ENCODE measurements at regions not wholly inside any gene's neighbourhood (a gene's known extent, or its start where the extent isn't known, plus 50 kb on each side); places are given as distances from the start of the nearest gene placed in this dataset.

DNA sequence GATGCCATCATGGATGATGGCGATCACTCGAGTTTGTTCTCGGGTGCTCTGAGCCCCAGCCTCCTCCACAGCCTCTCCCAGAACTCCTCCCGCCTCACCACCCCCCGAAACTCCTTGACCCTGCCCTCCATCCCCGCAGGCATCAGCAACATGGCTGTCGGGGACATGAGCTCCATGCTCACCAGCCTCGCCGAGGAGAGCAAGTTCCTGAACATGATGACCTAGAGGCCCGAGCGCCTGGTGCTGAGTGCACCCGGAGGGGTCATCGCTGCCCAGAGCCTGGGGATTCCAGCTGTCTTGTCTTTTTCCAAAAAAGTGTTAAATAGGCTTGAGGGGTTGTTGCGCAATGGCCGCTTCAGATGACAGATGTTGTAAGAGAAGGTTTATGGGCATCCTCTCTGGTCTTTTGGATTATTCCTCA is 254.8 kb downstream of the GLI2 start:
- WGBS (ENCODE audit: low lambda C conversion rate) = 49% methylated on average over 15 of the region's 15 CpGs
- no peaks in the 10 kb centered on the region for H3K4me1 ChIP-seq (ENCODE audit: insufficient read depth, low read length)
- H3K27me3 ChIP-seq (ENCODE audit: control insufficient read depth in 1 of 2, insufficient read depth in 2 of 2, low read length in 2 of 2) = peaks cover 9 to 52% of the 10 kb centered on the region in 2 experiments
- intact Hi-C loops (cut with micrococcal nuclease; ENCODE audit: unreplicated experiment) (no loop called here), in situ Hi-C loops (cut with HindIII; ENCODE audit: extremely low pct_ligation_motif_present, low pct_unique_long_range_greater_than_20kb) (no loop called here)
- FAIRE-seq (no peak), ATAC-seq (no peak), DNase-seq (ENCODE audit: low spot score) (no peak)
- no TSS peak for BruUV-seq (replicated peaks)
- ChIA-PET CTCF (ENCODE audit: low intra/inter-chr PET ratio, low total read pairs) (no interaction called here), POLR2A (no interaction called here)
- no peak overlapping the region for H2AFZ ChIP-seq (ENCODE audit: low read length)
- H3K36me3 ChIP-seq (replicated peaks in 1 of 2; ENCODE audit: control insufficient read depth in 1 of 2, insufficient read depth in 2 of 2, low read length in 2 of 2) = no peaks in the 10 kb centered on the region
- H4K20me1 ChIP-seq (ENCODE audit: insufficient read depth, low read length) = no peaks in the 10 kb centered on the region
- TF ChIP-seq CEBPG (CRISPR knock-in tag; IDR thresholded peaks at IDR 0.05) (peak; percentile 51; the same call in 1 of the 2 replicates), CEBPB (IDR thresholded peaks at IDR 0.05; ENCODE audit: borderline replicate concordance, low read depth, low read length) (peak; percentile 95), AGO2 (optimal IDR thresholded peaks at IDR 0.05; ENCODE audit: low read depth, low read length) (no peak)
- H3K79me2 ChIP-seq (ENCODE audit: insufficient read depth, low read length) = no peaks in the 10 kb centered on the region
- H3K9ac ChIP-seq (ENCODE audit: insufficient read depth, low read depth, low read length) = no peak overlapping the region
- H3K9me3 ChIP-seq (ENCODE audit: low read length) = no peaks in the 10 kb centered on the region
- H3K4me3 ChIP-seq (replicated peaks in 1 of 3; ENCODE audit: insufficient read depth in 1 of 3, low read depth in 2 of 3, low read length in 3 of 3) = no peak overlapping the region
- H3K27ac ChIP-seq (ENCODE audit: extremely low read length, insufficient read depth, low read length) = no peak overlapping the region
- no peak overlapping the region for H3K4me2 ChIP-seq (ENCODE audit: low read depth, low read length)

- H3K4me1 ChIP-seq (ENCODE audit: insufficient read depth, low read length) = no peaks in the 10 kb centered on the region
- no peak for DNase-seq (ENCODE audit: low spot score)
- POLR2A ChIA-PET = no interaction called here
- TF ChIP-seq NFE2L1 (CRISPR knock-in tag; IDR thresholded peaks at IDR 0.05; ENCODE audit: borderline replicate concordance) (no peak), MIER2 (CRISPR knock-in tag; IDR thresholded peaks at IDR 0.05) (no peak), ZNF441 (CRISPR knock-in tag; IDR thresholded peaks at IDR 0.05; ENCODE audit: borderline replicate concordance) (no peak), GFI1 (CRISPR knock-in tag; IDR thresholded peaks at IDR 0.05; ENCODE audit: borderline replicate concordance) (no peak), HES4 (CRISPR knock-in tag; IDR thresholded peaks at IDR 0.05; ENCODE audit: borderline replicate concordance) (no peak), FOXP4 (CRISPR knock-in tag; IDR thresholded peaks at IDR 0.05) (no peak), ATM (IDR thresholded peaks at IDR 0.05; ENCODE audit: borderline replicate concordance) (no peak), ZNF350 (CRISPR knock-in tag; IDR thresholded peaks at IDR 0.05; ENCODE audit: borderline replicate concordance, low read depth) (no peak), ARNT2 (CRISPR knock-in tag; IDR thresholded peaks at IDR 0.05; ENCODE audit: low read depth) (no peak), ETS1 (CRISPR knock-in tag; IDR thresholded peaks at IDR 0.05) (no peak)
- TF ChIP-seq, protein P1, sequence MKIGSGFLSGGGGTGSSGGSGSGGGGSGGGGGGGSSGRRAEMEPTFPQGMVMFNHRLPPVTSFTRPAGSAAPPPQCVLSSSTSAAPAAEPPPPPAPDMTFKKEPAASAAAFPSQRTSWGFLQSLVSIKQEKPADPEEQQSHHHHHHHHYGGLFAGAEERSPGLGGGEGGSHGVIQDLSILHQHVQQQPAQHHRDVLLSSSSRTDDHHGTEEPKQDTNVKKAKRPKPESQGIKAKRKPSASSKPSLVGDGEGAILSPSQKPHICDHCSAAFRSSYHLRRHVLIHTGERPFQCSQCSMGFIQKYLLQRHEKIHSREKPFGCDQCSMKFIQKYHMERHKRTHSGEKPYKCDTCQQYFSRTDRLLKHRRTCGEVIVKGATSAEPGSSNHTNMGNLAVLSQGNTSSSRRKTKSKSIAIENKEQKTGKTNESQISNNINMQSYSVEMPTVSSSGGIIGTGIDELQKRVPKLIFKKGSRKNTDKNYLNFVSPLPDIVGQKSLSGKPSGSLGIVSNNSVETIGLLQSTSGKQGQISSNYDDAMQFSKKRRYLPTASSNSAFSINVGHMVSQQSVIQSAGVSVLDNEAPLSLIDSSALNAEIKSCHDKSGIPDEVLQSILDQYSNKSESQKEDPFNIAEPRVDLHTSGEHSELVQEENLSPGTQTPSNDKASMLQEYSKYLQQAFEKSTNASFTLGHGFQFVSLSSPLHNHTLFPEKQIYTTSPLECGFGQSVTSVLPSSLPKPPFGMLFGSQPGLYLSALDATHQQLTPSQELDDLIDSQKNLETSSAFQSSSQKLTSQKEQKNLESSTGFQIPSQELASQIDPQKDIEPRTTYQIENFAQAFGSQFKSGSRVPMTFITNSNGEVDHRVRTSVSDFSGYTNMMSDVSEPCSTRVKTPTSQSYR (CRISPR knock-in tag; IDR thresholded peaks at IDR 0.05; ENCODE audit: borderline replicate concordance) = no peak
Observed at GRCh38 chr2:120991441-120991840, 255.8 kb downstream of the GLI2 start.

More at GRCh38 chr2:120991441-120991840, 255.8 kb downstream of the GLI2 start:
- Histone ChIP-seq H3K36me3 (replicated peaks in 1 of 2; ENCODE audit: control insufficient read depth in 1 of 2, insufficient read depth in 2 of 2, low read length in 2 of 2) (no peaks in the 10 kb centered on the region), H3K9ac (ENCODE audit: insufficient read depth, low read depth, low read length) (no peak overlapping the region), H3K9me3 (ENCODE audit: low read length) (no peaks in the 10 kb centered on the region), H3K27ac (ENCODE audit: extremely low read length, insufficient read depth, low read length) (no peak overlapping the region), H3K27me3 (ENCODE audit: control insufficient read depth in 1 of 2, insufficient read depth in 2 of 2, low read length in 2 of 2) (peaks cover 5 to 51% of the 10 kb centered on the region in 2 experiments), H3K4me2 (ENCODE audit: low read depth, low read length) (no peak overlapping the region), H4K20me1 (ENCODE audit: insufficient read depth, low read length) (no peaks in the 10 kb centered on the region), H3K79me2 (ENCODE audit: insufficient read depth, low read length) (no peaks in the 10 kb centered on the region), H2AFZ (ENCODE audit: low read length) (no peak overlapping the region), H3K4me3 (replicated peaks in 1 of 3; ENCODE audit: insufficient read depth in 1 of 3, low read depth in 2 of 3, low read length in 3 of 3) (no peak overlapping the region)
- WGBS (ENCODE audit: low lambda C conversion rate) = 16% methylated on average over 10 of the region's 11 CpGs
- in situ Hi-C loops (cut with HindIII; ENCODE audit: extremely low pct_ligation_motif_present, low pct_unique_long_range_greater_than_20kb) (no loop called here), intact Hi-C loops (cut with micrococcal nuclease; ENCODE audit: unreplicated experiment) (no loop called here)
- ATAC-seq (no peak), FAIRE-seq (no peak)
- no TSS peak for BruUV-seq (replicated peaks)
- CTCF ChIA-PET (ENCODE audit: low intra/inter-chr PET ratio, low total read pairs) = no interaction called here

All from HepG2 (cell line).